NCI-H2029 (cell line): ENCODE measurements at regions not wholly inside any gene's neighbourhood (a gene's known extent, or its start where the extent isn't known, plus 50 kb on each side); places are given as distances from the start of the nearest gene placed in this dataset.

ENCODE experiments used
- DNase-seq: peaks from one replicate; lab custom pipeline; 2025; lab: John Stamatoyannopoulos, UW

DNA sequence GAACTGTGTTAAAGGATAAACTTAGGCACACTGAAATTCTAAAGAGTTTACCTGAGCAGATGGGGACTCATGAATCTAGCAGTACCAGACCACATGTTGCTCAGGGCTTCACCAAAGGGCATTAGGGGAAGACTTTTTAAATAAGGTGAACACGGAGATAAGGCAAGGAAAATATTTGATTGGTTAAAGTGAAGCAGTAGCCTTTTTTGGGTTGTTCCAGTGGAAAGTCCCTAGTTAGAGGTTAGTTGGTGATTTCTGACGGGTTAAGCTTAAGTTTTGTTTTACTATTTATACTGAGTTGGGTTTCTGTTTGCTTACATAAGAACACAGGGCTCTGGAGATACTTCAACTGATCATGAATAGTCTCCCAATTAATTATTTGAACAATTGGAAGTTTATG is 722.5 kb downstream of the SOCS6 start:
- DNase-seq, result no peak

- DNase-seq, result no peak
Observed at GRCh38 chr18:71008257-71008656, 719.4 kb downstream of the SOCS6 start.

DNA sequence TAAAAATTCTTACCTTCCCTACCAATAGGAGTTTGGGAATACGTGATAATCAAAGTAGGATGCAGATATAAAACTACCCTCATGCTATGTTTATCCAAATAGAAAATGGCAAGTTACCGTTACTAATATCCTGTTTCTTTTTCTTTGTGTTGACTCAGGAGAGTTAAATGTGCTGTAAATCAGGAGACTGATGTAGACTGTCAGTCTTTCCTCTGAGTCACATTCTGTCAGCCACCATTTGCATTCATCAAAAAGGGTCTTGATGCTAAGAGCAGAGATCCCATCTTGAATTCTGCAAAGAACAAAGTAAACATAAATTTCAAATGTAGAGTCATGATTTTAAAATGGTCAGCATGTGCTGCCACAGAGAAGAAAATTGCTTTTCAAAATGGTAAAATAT is 712.8 kb downstream of the SOCS6 start:
- no peak for DNase-seq

GRCh38 chr18:70998490-70998889 is 709.6 kb downstream of the SOCS6 start:
- no peak for DNase-seq

DNA sequence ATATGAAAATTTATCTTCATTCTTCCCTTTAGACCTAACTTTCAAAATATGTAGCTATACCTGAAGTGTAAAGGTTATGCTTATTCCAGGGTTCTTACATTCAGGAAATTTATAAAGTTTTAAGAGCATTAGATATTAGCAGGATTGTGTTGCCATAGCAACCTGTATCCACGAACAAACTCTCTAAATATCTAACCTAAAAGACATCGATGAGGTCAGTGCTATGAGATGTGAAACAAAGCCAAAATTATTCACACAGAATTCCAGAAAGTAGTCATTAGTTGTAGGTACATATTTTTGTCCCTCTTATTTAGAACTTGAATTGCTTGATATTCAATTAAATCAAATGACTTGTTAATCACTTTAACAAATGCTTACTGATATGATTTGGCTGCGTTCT is 705.3 kb downstream of the SOCS6 start:
- no peak for DNase-seq

GRCh38 chr18:70991577-70991976 is 702.7 kb downstream of the SOCS6 start:
- DNase-seq, result no peak

DNA sequence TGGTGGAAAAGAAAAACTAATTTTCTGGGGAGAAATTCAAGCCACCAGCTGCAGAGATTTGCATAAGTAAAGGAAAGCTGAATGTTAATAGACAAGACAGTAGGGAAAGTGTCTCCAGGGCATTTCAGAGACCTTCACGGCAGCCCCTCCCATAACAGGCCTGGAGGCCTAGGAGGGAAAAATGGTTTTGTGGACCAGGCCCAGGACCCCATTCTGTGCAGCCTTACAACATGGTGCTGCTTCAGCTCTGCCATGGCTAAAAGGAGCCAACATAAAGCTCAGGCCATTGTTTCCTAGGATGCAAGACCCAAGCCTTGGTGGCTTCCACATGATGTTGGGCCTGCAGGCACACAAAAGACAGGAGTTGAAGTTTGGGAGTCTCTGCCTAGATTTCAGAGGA is 697.1 kb downstream of the SOCS6 start:
- no peak for DNase-seq

DNA sequence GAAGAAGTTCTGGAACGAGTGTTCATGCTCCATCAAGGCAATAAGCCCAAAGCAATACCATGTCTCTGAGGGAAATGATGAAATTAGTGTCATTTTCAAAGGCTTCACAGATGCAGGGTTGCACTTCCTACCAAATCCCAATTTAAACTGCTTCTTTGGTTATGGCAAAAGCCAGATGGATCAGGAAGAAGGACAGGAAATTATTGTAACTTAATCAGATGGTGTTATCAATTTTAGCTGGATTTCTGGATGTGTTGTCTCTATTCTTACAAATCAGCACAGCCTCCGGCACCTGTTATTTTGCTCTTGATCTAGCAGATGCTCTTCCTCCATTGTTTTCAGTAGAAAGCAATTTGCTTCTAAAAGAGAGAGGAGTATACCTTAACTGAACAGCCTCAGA is 693.4 kb downstream of the SOCS6 start:
- DNase-seq, result no peak

GRCh38 chr18:70981400-70982140 is 692.7 kb downstream of the SOCS6 start:
- DNase-seq, result no peak

DNA sequence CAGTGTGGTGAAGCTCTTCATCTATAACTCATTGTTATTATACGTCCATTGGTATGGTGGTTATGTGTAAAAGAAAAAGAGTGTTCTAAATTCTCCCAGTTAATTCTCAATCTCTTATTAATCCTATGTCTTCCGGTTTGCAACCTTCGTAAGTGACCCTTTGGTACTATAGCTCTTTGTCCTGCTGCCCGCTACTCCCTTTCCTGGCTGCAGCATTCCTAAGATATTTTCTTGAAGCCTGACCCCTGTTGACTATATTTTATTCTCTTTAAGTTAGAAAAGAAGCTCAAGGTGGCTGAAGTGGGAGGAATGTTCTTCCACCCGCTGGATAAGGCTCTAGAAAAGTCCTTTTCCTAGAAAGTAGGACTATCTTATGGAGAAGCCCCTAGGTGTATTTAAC is 684.8 kb downstream of the SOCS6 start:
- no peak for DNase-seq

DNA sequence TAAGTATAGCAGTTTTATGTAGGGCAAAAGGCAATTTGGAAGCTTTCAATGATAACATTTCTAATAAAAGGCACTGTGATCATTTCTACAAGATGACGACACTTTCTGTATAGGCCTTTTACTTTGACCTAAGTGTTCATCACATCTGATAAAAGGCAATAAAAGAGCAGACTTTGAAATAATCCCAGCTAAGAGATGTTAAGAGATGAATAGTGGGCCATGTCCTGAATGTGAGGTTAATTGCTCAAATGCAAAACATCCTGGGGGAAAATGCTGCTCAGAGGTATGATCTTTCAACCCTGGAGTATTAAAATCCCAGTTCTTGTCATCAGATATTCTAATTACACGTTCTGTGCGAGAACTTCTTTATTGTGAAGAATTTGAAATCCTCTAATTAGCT is 677.6 kb downstream of the SOCS6 start:
- no peak for DNase-seq

GRCh38 chr18:70961939-70962338 is 673.1 kb downstream of the SOCS6 start:
- DNase-seq, result no peak

GRCh38 chr18:70956554-70956953 is 667.7 kb downstream of the SOCS6 start:
- DNase-seq, result no peak

DNA sequence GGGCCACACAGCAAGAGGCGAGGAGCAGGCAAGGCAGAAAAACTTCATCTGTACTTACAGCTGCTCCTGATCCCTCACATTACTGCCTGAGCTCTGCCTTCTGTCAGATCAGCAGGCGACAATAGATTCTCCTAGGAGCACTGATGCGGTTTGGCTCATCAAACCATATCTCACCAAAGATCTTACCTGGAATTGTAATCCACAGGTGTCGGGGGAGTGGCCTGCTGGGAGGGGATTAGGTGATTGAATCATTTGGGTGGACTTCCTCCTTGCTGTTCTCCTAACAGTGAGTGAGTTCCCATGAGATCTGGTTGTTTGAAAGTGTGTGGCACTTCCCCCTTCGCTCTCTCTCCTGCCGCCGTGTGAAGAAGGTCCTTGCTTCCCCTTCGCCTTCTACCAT is 647.3 kb downstream of the SOCS6 start:
- no peak for DNase-seq

- DNase-seq, result no peak
Observed at GRCh38 chr18:70931942-70932814, 643.3 kb downstream of the SOCS6 start.

DNA sequence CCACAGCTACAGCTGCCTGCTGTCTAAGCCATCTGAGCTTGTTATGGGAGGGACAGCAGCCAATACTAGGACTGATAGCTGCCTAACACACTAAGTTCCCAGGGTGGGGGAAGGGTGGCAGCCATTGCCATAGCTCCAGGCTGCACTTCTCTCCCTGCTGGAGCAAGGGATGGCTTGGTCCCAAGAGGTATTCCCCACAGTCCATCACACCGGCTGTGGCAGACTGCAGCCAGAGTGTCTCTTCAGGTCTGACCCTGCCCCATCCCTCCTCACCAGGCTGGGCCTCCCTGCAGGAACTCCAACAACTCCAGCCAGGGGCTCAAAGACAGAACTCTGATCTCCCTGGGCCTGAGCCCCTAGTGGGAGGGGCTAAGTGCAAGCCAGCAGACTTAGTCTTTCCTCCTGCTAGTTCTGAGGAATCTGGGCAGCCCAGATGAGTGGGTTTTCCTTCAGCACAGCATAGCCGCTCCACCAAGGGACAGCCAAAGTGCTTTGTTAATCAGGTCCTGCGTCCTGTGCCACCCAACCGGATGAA is 632.1 kb downstream of the SOCS6 start:
- no peak for DNase-seq

GRCh38 chr18:70907673-70908072 is 618.8 kb downstream of the SOCS6 start:
- DNase-seq, result no peak

- DNase-seq, result no peak
Observed at GRCh38 chr18:70892381-70892780, 603.5 kb downstream of the SOCS6 start.

DNA sequence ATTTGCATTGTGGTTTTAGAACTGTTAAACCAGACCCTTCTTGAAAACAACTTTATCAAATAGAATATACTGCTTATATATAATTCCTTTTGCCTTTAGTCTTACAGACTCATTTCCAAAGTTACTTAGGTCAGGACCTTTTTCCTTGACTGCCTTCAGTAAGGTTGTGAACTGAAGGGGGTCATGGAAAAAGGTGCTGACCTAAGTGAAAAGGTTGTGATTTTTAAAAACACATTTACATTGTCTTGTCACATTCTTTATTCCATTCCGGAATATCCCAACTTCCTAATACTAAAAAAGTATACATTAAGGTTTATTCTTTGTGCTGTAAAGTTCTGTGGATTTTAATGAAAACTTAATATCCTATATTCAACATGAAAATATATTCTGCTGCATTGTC is 581.4 kb downstream of the SOCS6 start:
- DNase-seq, result no peak

DNA sequence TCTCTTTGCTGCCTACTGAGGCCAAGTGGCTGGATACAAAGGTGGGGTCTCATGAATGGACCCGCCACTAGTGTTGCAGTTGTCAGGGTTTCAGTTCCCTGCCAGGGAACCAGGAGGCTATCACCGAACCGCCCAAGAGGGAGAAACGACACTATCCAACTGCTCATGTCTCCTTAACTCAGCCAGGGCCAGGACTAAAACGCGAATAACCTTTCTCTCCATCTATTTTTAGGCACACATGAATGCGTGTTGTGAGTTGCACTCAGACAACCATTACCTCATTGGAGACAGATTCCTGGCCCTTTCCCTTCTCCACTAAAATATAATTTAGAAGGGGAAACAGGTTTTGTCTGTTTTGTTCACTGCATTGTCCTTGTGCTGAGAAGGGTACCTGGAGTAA is 559.5 kb downstream of the SOCS6 start:
- no peak for DNase-seq

GRCh38 chr18:70840649-70841048 is 551.8 kb downstream of the SOCS6 start:
- DNase-seq, result no peak

GRCh38 chr18:70827632-70828031 is 538.8 kb downstream of the SOCS6 start:
- DNase-seq, result no peak

DNA sequence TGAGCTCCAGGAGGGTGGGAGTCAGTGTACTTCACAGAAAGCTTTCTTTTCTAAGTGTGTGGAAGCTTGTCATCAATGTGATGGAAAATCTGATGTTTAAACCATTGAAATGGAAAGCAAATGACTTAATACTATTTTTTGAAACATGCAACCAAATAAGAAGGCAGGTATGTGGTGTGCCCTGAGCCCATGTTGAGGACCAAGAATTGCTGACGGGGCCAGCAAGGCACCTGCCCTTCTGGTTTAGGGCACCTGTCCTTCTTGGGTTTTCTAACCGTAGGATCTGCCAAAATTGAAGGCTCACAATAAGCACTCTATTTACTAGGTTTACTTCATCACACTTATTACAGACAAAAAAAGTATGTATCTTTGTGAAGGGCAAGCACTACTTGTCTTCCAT is 537.7 kb downstream of the SOCS6 start:
- no peak for DNase-seq
